Right atrium auricular region (tissue), 2 donors: ENCODE measurements at regions not wholly inside any gene's neighbourhood (a gene's known extent, or its start where the extent isn't known, plus 50 kb on each side); places are given as distances from the start of the nearest gene placed in this dataset.

ENCODE experiments used
- DNase-seq: peaks from one replicate; pipeline ENCODE4 v3.0.0-alpha.2; 2019; ENCODE audit warnings: low spot score
- H3K27ac ChIP-seq, 2 donors: fragments of 200-600 bp; sonication (generic); 1 replicate in 1 of 2; 2 replicates in 1 of 2; pipeline ENCODE4 v1.5.1; 2016 to 2019
- H3K27me3 ChIP-seq, 2 donors: fragments of 200-600 bp; sonication (generic); one replicate each; pipeline versions ENCODE4 v1.5.1 to v1.6.0; 2017 to 2019
- H3K36me3 ChIP-seq: fragments of 200-600 bp; sonication (generic); one replicate; pipeline ENCODE4 v1.5.1; 2016
- H3K4me1 ChIP-seq, 2 donors: fragments of 200-600 bp; sonication (generic); one replicate each; pipeline versions ENCODE4 v1.5.1 to v1.6.0; 2017 to 2019
- H3K4me3 ChIP-seq, 2 donors: fragments of 200-600 bp; sonication (generic); 1 replicate in 1 of 2; 2 replicates in 1 of 2; pipeline ENCODE4 v1.5.1; 2017 to 2019; ENCODE audit warnings: mild to moderate bottlenecking in 1 of 2, moderate library complexity in 1 of 2
- H3K9me3 ChIP-seq, 2 donors: fragments of 200-600 bp; sonication (generic); one replicate each; pipeline ENCODE4 v1.5.1; 2019
- CTCF ChIP-seq, 2 donors: fragments of 200-600 bp; sonication (generic); IDR thresholded peaks; one replicate each; pipeline ENCODE4 v1.5.1; 2019; ENCODE audit warnings: antibody characterized with exemption in 2 of 2

GRCh38 chr19:32252333-32252669 lies 93.1 kb upstream of the ZNF507 start:
- H3K9me3 ChIP-seq = peaks cover 0 to 3% of the 10 kb centered on the region in 2 donors
- H3K4me1 ChIP-seq = no peaks in the 10 kb centered on the region
- no peak for TF ChIP-seq CTCF (IDR thresholded peaks at IDR 0.05)
- H3K27me3 ChIP-seq = no peaks in the 10 kb centered on the region
- no peak for DNase-seq
- H3K4me3 ChIP-seq = no peak overlapping the region
- H3K27ac ChIP-seq = no peak overlapping the region
- no peaks in the 10 kb centered on the region for H3K36me3 ChIP-seq

- no peaks in the 10 kb centered on the region for H3K4me1 ChIP-seq
- no peak for DNase-seq
- no peak for TF ChIP-seq CTCF (IDR thresholded peaks at IDR 0.05)
- no peak overlapping the region for H3K27ac ChIP-seq
- no peaks in the 10 kb centered on the region for H3K9me3 ChIP-seq
- no peaks in the 10 kb centered on the region for H3K36me3 ChIP-seq
- H3K27me3 ChIP-seq = no peaks in the 10 kb centered on the region
- no peak overlapping the region for H3K4me3 ChIP-seq
These were observed 91.5 kb upstream of the ZNF507 start for GRCh38 chr19:32253683-32254508.

- TF ChIP-seq CTCF (IDR thresholded peaks at IDR 0.05) = no peak
These were observed 90.9 kb upstream of the ZNF507 start for GRCh38 chr19:32254509-32254890.

GRCh38 chr19:32255536-32256295 lies 89.7 kb upstream of the ZNF507 start:
- no peaks in the 10 kb centered on the region for H3K27me3 ChIP-seq
- DNase-seq = no peak
- TF ChIP-seq CTCF (IDR thresholded peaks at IDR 0.05) = no peak

More at GRCh38 chr19:32254509-32254890, 90.9 kb upstream of the ZNF507 start:
- peaks cover 0 to 2% of the 10 kb centered on the region in 2 donors for H3K9me3 ChIP-seq
- no peak overlapping the region for H3K4me3 ChIP-seq
- no peaks in the 10 kb centered on the region for H3K4me1 ChIP-seq
- no peaks in the 10 kb centered on the region for H3K27me3 ChIP-seq
- no peak for DNase-seq
- H3K27ac ChIP-seq = no peak overlapping the region
- H3K36me3 ChIP-seq = no peaks in the 10 kb centered on the region

GRCh38 chr19:32256341-32256975 lies 89.0 kb upstream of the ZNF507 start:
- Histone ChIP-seq H3K36me3 (no peaks in the 10 kb centered on the region), H3K27me3 (no peaks in the 10 kb centered on the region), H3K4me1 (no peaks in the 10 kb centered on the region), H3K4me3 (no peak overlapping the region), H3K27ac (no peak overlapping the region), H3K9me3 (peaks cover 0 to 4% of the 10 kb centered on the region in 2 donors)
- DNase-seq = no peak
- no peak for TF ChIP-seq CTCF (IDR thresholded peaks at IDR 0.05)

More at GRCh38 chr19:32255536-32256295, 89.7 kb upstream of the ZNF507 start:
- no peaks in the 10 kb centered on the region for H3K36me3 ChIP-seq
- peaks cover 0 to 4% of the 10 kb centered on the region in 2 donors for H3K9me3 ChIP-seq
- H3K27ac ChIP-seq = no peak overlapping the region
- H3K4me3 ChIP-seq = no peak overlapping the region
- H3K4me1 ChIP-seq = no peaks in the 10 kb centered on the region
